HG03095 (cell line): ENCODE measurements at regions not wholly inside any gene's neighbourhood (a gene's known extent, or its start where the extent isn't known, plus 50 kb on each side); places are given as distances from the start of the nearest gene placed in this dataset.
"Not testable (repeated sequence)": the region's sequence is repeated elsewhere in the genome, so short reads cannot be mapped to it uniquely, and the experiment has no call there.

ENCODE experiments used
- ATAC-seq: cut with Tn5 transposase; IDR thresholded peaks from one replicate; pipeline ENCODE4 v1.9.1; 2021; ENCODE audit warnings: moderate library complexity; ENCODE audit not compliant: unreplicated experiment

GRCh38 chr6:25112322-25112773 is 166.8 kb upstream of the CARMIL1 start:
- no peak for ATAC-seq

DNA sequence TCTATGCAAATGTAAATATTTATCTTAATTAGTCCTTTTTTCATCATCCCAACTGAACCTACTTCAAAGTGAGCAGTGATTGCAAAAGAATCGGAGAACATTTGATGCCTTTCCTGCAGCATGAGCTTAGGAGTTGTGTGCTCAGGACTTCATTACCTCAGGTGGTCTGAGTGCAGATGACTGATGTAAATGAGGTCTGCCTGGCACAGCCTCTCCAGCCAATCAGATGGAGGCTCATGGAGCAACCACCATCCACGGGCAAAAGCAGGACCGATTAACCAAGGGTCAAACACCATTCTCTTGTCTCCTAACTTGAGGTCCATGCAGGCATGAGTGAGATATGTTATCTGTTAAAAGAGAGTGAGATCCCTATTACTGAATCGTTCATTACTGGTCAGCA is 165.7 kb upstream of the CARMIL1 start:
- ATAC-seq = no peak

DNA sequence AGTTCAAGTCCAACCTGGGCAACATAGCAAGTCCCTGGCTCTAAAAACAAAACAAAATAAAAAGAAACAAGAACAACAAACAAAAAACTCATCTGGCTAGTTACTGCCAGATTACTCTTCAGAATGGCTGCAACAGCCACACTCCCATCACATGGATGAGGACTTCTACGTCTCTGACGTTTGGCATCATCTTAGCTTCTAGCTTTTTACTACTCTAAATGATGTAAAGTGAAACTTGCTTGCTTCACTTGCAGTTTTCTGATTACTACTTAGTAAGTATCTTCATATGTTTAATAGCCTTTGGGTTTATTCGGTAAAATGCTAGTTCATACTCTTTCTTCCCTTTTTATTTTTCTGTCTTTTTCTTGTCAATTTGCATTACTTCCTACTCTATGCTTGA is 161.1 kb upstream of the CARMIL1 start:
- no peak for ATAC-seq

GRCh38 chr6:25121186-25121585 is 158.0 kb upstream of the CARMIL1 start:
- no peak for ATAC-seq

GRCh38 chr6:25122001-25122400 is 157.2 kb upstream of the CARMIL1 start:
- no peak for ATAC-seq

DNA sequence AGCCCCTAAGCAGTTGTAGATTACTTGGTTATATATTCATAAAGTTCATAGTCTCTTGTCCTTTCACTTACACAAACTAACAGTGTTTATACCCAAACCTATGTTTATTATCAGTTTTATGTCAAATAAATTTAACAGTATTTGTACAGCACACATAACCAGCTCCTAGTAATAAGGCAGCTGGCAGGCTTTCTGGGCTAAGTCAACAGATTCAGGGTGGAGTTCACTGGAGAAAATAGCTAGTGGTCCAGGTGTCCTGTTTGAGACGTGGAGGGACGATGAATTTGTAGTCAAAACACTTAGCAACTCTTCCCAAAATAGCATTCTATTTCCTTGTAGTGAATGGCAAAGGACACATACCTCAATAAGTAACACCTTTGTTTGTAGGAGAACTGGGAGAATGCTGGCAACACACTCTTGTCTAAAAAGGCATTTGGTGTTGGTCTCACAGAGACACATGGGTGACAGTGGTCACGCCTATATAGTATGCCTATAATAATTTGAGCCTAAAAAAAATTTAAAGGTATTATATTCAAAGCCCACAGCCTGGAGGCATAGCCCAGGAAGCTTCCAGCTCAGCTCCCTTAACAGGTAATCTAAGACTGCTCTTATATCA is 156.4 kb upstream of the CARMIL1 start:
- ATAC-seq = no peak

GRCh38 chr6:25124216-25124715 is 154.9 kb upstream of the CARMIL1 start:
- no peak for ATAC-seq

- ATAC-seq = no peak
Observed at GRCh38 chr6:25125736-25126135, 153.4 kb upstream of the CARMIL1 start.

GRCh38 chr6:25127076-25127837 is 151.9 kb upstream of the CARMIL1 start:
- ATAC-seq = no peak

GRCh38 chr6:25130518-25130917 is 148.7 kb upstream of the CARMIL1 start:
- no peak for ATAC-seq

DNA sequence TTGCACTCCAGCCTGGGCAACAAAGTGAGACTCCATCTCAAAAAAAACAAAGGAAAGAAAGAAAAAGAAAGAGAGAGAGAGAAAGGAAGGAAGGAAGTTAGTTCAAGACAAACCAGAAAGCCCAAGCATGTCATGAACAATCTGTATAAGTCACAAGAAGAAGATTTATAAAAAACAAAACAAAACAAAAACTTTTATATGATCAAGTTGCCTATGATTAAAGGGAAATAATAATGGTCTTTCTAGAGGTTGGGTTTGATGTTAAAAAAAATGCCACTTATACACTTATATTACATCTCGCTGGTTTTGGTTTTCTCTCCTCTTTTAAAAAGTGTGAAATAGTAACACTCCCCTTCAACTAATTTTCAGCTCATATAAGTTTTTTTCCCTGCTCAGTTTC is 146.2 kb upstream of the CARMIL1 start:
- ATAC-seq = no peak

DNA sequence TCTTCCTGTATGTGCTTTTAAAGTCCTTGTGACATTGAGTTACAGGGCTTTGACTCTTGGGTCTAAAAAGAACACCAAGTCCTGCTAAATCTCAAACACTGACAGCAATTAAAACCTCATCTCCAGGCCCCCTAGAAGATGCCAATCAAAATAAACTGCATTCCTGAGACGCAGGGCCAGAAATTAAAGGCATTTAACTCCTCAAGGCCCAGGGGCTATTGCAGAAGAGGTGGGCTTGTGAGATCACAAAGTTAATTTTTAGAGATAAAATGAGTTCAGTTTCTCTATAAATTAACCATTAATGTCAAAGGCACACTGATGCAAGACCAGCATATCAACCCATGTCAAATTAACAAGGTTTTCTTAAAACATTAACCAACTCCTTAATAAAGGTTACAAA is 145.6 kb upstream of the CARMIL1 start:
- ATAC-seq = no peak

GRCh38 chr6:25136854-25137253 is 142.3 kb upstream of the CARMIL1 start:
- no peak for ATAC-seq

- no peak for ATAC-seq
Observed at GRCh38 chr6:25137480-25137879, 141.7 kb upstream of the CARMIL1 start.

- ATAC-seq = no peak
Observed at GRCh38 chr6:25137916-25138232, 141.3 kb upstream of the CARMIL1 start.

- ATAC-seq = peak; percentile 90
Observed at GRCh38 chr6:25138233-25138933, 140.8 kb upstream of the CARMIL1 start.

DNA sequence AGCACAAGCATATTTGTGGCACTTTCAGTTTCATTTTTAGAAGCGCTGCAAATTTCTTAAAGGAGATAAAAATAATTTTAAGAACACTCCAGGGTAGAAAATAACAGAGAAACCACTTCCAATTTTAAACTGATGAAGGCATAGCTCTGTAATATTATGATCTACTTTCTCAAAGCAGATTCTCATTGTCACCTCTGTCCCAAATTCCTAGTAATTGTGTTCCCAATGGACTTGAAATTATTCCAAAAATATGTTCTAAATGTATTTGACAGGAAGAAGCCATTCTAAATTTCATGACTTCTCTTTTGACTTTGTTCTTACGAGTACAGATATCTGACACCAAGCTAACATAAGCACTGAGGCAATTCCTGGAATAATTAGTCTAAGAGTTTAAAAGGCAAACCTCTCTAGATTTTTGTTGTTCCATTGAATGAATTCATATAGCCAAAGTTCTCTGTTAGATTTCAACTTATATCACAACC is 140.2 kb upstream of the CARMIL1 start:
- peak; percentile 17 for ATAC-seq

GRCh38 chr6:25139608-25140007 is 139.6 kb upstream of the CARMIL1 start:
- not testable (repeated sequence) for ATAC-seq

DNA sequence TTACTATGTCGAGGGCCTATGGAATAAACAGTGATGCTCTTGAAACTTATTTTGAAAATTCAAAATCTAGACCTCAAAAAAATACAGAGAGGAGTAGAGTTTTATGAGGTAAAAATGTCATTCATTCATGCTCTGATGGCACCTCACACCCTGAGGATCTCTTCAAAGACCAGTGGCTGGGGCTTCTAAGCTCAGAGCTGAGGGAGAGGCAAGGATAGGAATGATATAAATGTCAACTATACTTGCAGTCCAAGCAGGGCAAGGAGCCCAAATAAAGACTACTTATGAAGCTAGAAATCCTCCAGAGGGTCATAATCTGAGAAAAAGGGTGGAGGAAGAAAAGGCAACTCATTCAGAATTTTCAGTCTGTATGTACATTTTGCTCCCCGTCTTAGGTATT is 136.7 kb upstream of the CARMIL1 start:
- ATAC-seq = no peak

- no peak for ATAC-seq
Observed at GRCh38 chr6:25144919-25145318, 134.3 kb upstream of the CARMIL1 start.

DNA sequence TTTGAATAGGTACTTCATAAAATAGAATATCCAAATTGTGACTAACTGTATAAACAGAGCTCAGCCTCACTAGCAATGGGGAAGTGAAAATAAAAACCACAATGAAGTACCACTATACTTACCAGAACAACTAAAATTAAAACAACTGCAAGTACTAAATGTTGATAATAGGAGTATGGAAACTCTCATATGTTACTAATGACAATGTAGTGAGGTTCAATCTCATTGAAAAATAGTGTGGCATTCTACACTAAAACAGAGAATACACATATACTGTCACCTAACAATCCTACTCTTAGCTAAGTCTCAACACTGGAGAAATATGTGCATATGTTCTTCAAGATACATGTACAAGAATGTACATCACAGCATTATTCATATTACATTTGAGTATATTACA is 132.0 kb upstream of the CARMIL1 start:
- peak; percentile 99 for ATAC-seq

GRCh38 chr6:25150031-25150430 is 129.1 kb upstream of the CARMIL1 start:
- no peak for ATAC-seq
